HG03045 (cell line): ENCODE measurements at regions not wholly inside any gene's neighbourhood (a gene's known extent, or its start where the extent isn't known, plus 50 kb on each side); places are given as distances from the start of the nearest gene placed in this dataset.

Source experiments
- ATAC-seq: cut with Tn5 transposase; IDR thresholded peaks from one replicate; pipeline ENCODE4 v1.9.1; 2021; ENCODE audit warnings: mild to moderate bottlenecking, moderate library complexity; ENCODE audit not compliant: unreplicated experiment

DNA sequence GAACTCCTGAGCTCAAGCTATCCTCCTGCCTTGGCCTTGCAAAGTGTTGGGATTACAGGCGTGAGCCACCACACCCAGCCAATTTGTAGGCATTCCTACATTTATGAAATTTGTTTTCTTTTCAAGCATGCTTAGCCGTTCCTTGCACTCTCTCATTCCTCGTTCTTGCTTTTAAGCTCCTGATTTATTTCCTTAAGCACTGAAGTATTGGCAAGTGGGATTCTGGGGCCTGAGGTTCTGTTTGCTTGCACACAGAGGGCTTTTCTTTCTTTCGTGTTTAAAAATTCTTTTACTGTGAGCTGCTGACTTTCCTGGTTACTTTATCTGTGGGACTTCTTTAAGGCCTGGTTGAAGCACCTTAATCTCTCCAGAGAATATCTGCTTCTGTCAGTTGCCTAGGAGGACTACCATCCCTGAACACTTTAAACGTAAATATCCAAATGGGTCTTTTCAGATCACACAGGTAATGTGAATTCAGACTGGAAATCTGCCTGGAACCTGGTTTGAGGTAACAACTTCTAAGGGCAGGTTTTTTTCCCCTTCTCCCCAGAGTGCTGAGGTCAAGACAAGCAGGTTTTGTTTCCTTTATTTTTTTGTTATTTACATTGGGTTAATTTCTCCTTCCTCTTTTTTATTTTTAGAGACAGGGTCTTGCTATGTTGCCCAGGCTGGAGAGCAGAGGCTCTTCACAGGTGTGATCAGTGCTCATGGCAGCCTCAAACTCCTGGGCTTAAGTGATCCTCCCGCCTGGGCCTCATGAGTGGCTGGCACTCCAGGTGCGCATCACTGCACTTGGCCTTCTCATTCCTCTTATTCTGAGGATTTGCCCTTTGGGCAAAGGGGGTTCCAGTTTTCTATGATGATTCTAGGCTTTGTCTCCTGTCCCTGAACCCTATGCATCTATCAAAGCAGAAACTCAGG is 102.9 kb downstream of the PFKFB3 start:
- no peak for ATAC-seq

DNA sequence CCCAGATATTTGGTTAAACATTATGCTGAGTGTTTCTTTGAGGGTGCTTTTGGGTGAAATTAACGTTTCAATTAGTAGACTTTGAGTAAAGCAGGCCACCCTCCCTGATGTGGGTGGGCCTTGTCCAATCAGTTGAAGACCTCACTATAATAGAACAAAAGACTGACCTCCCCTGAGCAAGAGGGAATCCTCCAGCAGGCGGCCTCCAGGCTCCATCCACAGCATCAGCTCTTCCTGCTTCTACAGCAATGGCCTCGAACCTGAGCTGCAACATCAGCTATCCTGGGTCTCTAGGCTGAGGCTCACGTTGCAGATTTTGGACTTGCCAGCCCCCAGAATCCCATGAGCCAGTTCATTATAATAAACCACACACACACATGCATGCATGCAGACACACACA is 104.2 kb downstream of the PFKFB3 start:
- no peak for ATAC-seq

DNA sequence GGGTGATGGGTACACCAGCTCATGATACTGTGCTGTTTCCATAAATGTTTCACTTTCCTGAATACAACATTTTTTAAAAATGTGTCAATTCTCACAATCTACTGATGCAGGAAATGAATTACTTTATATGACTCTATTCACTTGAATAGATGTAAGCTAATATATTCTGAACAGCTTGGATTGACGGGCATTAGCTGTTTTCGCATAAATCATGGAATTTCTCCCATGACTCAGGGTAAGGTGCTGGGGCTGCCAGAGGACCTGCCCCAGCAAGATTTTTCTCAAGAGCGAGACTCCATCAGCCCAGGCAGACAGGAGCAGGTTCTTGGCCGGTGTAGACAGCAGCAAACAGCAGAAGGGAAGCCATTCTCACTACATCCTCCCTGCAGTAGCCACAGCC is 107.1 kb downstream of the PFKFB3 start:
- ATAC-seq, result no peak

DNA sequence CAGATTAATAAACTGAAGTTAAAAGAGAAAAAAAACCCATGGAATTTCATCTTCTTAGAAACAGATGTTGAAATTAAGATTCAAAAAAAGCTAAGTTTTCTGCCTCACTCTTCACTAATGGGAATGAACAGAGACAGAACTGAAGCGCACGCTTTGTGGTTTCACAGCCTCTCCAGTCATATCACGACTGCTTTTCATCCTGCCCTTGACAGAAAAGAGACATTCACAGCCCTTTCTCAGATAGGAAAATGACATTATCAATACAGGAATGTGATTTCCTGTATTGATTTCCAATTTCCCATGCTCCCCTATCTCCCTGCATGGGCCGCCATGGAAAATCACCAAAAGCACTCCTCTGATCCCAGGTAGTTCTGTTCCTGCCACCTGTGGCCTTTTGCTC is 108.2 kb downstream of the PFKFB3 start:
- ATAC-seq, result no peak

DNA sequence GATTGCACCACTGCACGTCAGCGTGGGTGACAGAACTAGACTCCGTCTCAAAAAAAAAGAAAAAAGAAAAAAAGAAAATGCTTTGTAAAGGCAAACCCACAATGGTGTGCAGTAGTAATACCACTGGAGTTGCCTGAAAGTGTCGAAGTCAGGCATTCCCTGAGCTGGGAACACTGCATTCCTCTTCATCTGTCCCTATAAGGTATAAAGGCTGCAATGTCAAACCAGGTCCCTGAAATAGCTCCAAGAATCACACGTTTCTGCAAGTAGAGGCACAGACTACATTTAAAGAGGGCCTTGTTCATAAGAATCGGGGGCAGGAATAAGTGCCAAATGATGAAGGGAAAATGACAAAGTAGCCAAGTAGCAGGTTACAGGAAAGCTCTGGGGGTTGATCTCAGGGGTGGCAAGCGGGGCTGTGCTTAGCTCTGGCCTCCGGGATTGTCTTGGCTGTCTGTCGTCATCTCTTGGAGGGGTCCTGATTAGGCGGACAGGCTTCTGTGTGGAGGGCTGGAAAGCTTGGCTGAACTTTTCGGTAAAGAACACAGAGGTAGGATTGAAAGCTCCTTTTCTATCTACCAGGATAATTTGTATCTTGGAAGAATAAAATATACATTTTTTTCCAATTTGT is 109.1 kb downstream of the PFKFB3 start:
- no peak for ATAC-seq

DNA sequence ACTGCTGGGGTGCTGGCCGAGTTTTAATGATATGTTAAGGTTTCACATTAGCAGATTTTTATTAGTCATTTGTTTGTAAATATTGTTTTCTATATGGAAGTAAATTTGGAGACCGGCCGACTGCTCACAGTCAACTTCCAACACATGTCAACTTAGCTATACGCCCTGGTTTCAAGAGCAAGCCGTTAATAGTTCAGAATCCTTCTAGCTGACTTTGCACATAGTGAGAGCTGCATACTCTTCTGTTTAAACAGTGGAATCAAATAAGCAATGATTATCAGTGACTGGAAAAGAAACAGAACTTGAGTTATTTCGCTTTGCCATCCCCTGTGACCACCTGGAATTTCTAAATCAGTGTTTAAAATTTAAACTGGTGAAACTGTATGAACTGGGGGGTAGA is 109.9 kb downstream of the PFKFB3 start:
- ATAC-seq, result no peak

DNA sequence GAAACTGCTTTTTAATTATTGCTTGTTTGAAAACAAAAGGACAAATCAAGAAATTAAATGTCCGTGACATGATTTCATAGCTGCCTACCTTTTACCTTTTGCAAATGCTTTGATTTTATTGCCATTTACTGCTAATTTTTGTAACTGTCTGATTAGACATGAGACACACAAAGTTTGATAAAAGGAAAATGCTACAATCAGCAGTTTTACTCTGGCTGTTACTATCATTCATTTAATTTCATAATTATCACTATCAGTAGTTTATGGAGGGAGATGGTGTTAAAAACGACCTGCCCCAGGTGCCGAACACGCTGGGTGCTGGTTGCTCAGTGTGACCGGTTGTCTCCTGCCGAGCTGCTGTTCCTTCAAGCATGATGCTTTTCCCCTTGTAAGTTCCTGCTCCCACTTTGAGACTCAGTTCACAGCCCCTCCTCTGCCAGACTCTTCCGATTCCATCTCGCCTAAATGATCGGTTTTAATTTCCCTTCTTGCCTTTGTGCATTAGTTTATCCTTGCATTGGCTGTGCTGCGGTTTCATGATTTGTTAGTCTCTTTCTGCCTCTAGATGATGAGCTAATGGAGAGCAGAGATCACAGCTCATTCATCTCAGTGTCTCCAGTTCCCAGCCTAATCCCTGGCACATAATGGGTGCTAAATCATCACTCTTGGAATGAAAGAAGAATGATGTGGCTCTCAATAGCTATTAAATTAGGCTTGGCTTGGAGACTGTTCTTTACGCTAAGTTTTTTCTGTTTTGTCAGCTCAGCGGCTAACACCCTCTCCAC is 110.6 kb downstream of the PFKFB3 start:
- no peak for ATAC-seq

DNA sequence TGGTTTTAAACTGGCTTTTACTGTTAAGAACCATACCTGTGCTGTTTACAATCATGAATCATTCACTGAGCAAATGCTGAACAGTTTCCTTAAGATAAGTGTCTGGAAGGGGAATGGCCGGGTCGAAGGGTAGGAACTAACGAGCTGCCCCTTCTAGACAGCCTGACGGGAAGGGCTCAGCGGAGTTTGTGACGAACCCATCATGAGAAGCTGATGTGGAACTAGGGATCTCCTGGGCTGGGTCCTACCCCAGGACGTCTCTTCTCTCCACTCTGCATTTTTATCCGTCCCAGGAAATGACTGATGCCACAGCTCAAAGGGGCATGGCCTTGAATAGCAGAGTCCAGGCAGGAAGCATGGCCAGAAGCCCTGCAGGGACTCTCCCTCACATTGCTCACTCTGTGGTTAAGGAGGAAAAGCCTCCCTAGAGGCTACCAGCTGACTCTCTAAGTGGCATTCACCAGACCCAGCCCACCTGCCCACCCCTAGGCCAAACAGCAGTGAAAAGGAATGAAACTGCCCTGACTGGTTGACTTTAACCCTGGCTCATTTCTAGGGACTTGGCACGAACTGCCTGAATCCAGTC is 112.0 kb downstream of the PFKFB3 start:
- ATAC-seq, result no peak

DNA sequence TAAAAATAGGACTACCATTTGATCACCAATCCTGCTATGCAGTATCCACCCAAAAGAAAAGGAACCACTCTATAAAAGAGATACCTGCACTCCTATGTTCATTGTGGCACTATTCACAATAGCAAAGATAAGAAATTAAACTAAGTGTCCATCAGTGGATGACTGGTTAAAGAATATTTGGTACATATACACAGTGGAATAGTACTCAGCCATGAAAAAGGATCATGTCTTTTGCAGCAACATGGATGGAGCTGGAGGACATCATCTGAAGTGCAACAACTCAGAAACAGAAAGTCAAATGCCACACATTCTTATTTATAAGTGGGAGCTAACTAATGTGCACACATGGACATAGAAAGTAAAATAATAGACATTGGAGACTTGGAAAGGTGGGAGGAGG is 116.4 kb downstream of the PFKFB3 start:
- ATAC-seq, result no peak

DNA sequence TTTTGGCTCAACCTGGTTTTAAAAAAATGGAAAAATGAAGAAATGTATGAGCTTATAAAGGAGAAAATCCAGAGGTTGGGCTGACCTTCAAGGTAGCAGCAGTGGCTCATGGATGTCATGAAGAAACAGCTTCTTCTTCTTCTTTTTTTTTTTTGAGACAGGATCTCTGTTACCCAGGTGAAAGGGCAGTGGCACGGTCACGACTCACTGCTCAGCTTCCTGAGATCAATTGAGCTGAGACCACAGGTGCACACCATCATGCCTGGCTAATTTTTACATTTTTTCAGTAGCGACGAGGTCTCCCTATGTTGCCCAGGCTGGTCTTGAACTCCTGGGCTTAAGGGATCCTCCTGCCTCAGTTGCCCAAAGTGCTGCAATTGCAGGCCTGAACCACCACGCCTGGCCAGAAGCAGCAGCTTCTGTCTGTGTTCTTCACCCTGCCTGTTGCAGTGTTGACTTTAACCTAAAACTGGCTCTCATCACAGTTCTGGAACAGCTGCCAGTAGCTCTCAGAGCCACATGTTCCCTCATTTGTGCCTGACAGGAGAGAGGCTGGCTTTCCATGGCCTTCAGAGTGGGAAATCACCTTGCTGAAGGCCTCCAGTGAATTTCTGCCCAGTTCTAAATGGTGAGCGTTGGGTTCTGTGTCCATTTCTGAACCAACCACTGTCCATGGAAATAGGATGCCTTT is 117.7 kb downstream of the PFKFB3 start:
- no peak for ATAC-seq

DNA sequence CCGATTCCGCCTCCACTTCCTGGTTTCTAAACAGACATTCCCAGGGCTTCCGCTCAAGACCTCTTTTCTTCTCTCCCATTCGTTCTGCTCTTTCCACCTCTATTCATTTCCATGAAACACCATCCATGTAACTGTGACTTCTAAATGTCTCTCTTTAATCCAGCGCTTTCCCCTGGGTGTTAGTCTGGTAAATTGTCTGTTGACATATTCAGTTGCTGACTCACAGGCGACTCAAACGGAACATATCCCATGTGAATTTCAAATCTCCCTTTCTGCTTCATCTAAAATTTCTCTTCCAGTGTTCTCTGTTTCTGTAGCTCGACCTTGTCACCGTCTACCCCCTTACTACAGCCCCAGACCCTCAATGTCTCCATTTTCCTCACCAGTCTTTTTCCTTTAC is 119.1 kb downstream of the PFKFB3 start:
- no peak for ATAC-seq

DNA sequence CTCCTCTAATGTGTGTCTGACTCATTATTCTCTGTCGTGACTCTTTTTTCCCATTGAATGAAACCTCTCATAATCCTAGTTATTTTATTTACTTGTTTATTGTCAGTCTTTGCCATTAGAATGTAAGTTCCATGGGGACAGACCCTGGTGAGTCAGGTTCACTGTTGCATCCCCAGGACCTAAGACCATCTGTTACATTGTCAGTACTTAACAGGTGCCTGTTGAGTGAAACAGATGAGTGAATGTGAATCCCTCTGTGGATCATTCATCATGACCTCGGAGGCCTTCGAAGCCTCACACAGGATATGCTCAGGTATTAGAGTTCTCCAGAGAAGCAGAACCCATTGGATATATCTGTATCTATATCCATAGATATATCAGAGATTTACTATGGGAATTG is 120.1 kb downstream of the PFKFB3 start:
- no peak for ATAC-seq

DNA sequence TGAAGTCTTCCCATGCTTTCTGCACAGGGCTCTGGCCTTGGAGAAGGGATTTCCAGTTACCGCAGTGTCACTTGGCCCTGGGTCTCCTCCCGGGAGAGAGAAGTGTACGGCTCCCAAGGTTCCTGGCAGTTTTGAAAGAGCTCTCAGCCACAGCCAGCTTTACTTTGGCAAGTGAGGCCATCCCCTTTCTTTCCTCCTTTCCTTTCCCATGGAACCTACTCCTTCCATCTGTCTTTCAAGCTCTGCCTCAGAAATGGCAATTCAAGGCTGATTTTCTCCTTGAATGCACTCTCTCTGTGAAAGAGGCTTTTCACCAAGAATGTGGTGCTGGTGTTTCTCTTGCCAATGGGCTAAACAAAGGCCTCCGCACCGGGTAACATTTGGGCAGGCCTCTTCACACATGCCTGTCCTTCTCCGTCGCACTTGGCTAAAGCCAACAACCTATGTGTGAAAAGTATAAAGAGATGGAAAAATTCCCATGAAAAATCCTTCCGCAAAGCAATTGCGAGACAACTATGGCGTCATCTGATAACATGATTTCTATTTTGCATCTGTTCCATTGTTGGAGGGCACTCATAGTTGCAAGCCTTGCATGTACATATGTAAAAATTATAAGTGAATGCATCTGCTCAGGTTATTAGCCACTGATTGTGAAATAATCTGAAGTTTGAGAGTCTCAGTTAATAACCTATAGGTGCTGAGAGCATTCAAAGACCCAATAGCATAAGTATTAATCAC is 125.4 kb downstream of the PFKFB3 start:
- no peak for ATAC-seq

DNA sequence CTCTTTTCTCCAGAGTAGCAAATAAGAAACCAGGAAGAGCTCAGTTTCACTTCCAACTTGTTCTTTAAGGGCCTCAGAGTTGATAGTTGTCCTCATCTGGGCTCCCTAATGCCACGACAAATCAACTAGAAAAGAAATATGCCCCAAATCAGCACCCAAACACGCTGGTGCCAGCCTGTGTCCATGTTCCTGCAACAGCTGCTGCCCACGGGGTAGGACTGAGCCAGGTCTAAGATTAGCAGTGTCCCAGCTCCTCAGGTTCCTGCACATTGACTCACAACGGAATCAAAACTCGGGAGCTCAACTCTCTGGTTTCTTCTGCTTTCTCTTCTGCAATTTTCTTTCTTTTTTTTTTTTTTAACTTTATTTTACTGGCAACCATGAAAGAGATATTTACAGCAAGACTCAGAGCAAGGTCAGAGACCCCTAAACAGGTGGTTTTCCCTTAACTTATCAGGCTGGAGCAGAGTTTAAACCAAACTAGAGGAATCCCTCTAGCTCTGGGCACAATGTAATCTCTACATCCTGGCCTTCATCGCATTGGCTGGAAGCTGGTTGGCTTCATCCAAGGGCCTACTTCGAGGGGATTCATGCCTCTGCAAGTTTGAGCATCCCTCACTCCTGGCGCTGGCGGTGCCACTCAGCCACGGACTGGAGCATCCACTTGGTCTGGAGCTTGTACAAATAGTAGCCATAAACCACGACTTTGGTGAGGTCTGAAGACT is 126.1 kb downstream of the PFKFB3 start:
- no peak for ATAC-seq

DNA sequence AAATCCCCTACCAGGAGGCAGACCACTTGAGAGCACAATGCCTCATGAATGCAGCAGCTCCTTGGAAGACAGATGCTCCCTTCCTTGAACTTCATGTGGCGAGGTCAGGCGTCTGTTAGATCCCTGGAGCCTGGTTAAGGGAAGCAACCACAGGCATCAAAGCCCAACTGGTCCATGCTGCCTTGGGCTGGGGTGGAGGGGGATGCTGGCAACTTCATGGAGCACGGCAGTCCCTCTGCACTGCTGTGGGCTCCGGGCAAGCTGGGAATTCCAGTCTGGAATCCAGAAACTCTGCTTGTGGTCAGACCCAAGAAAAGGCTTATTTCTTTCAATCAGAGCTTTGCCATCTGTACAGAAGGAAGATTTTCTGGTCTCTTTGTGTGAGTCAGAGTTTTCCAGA is 130.4 kb downstream of the PFKFB3 start:
- ATAC-seq, result no peak

DNA sequence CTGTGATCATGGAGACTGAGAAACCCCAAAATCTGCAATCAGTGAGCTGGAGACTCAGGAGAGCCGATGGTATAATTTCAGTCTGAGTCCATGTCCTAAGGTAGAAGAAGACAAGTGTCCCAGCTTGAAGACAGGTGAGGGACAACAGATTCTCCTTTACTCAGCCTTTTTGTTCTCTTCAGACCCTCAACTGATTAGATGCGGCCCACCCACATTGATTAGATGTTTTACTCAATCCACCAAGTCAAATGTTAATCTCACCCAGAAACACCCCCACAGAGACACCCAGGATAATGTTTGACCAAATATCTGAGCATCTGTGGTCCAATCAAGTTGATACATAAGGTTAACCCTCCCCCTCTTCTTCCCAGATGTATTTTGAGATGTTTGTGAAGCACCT is 131.2 kb downstream of the PFKFB3 start:
- no peak for ATAC-seq

DNA sequence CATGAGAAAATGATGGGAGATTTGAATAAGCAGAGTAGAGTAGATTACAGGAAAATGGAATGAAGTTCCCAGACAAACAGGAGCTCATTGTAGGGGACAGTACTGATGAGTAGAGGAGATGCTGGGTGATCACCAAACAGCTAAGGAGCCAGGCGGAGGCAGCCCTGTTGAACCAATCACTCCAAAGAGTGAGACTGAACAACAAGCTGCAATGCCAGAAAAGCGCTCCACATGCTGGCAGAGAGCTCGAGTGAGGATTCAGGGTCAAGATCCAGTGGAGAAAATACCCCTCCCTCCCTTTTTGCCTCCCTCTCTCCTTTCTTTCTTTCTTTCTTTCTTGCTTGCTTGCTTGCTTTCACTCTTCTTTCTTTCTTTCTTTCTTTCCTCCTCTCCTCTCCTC is 133.3 kb downstream of the PFKFB3 start:
- ATAC-seq, result no peak

DNA sequence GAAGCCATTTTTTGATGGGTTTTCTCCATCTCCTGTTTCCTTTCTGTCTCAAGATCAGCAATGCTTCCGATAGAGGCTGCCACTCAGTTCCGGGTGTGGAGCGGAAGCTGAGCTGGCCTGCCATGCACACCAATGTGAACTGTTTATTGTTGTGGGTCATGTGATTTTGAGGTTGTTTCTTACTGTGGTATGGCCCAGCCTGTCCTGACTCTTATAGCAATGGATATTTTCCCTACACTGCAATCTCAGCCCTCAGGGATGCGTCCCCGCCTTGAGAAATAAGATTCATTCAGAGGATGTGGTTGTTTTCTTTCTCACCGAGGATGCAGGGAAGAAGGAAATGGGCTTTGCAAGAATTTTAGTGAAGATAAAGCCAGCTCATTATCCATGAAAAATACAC is 134.7 kb downstream of the PFKFB3 start:
- ATAC-seq, result no peak

DNA sequence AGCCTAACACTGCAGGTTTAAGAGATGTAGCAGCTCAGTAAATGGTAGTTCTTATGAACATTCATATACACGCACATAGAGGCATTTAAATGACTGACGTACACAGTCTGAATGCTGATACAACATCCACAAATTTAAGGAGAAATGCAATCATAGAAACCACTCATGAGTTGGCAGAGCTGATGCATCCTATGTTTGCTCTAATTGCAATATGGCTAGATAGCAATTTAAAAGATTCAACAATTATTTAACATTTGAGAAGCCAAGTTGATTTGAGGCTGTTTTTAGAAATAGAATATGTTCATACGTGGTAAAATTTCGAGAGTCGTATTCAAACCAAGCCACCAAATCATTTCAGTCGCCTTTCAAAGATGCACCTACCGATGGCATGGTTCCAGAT is 135.6 kb downstream of the PFKFB3 start:
- ATAC-seq, result no peak
